PFSK-1 (cell line): ENCODE measurements at regions not wholly inside any gene's neighbourhood (a gene's known extent, or its start where the extent isn't known, plus 50 kb on each side); places are given as distances from the start of the nearest gene placed in this dataset.

Source experiments
- FOXP2 ChIP-seq: optimal IDR thresholded peaks from 2 replicates; pipeline ENCODE3; 2011; ENCODE audit warnings: borderline replicate concordance, control low read depth, inconsistent platforms; ENCODE audit not compliant: insufficient read depth; ENCODE audit errors: extremely low read length, extremely low read depth
- POLR2AphosphoS5 ChIP-seq: IDR thresholded peaks from 2 replicates; pipeline ENCODE4 v1.6.1; 2012; ENCODE audit warnings: low read depth, mild to moderate bottlenecking, control low read depth, low read length, moderate library complexity
- SIN3A ChIP-seq: IDR thresholded peaks from 2 replicates; pipeline ENCODE4 v1.6.1; 2012; ENCODE audit warnings: mild to moderate bottlenecking, low read length, moderate library complexity, borderline replicate concordance; ENCODE audit not compliant: insufficient read depth
- TAF1 ChIP-seq: IDR thresholded peaks from 2 replicates; pipeline ENCODE4 v1.6.1; 2012; ENCODE audit warnings: low read length, control low read depth, borderline replicate concordance; ENCODE audit not compliant: insufficient read depth
- TF ChIP-seq, protein P1 (sequence below), 2 experiments: IDR thresholded peaks; 2 replicates each; pipeline versions ENCODE4 v1.6.1 to v1.8.0; 2011 to 2012; ENCODE audit warnings: low read depth in 2 of 2, low read length in 2 of 2, control low read depth in 1 of 2, inconsistent platforms in 1 of 2, mild to moderate bottlenecking in 1 of 2, moderate library complexity in 1 of 2; ENCODE audit not compliant: insufficient read depth in 1 of 2

- no peak for TF ChIP-seq SIN3A
- TF ChIP-seq TAF1: no peak
- no peak for TF ChIP-seq POLR2AphosphoS5
- no peak for TF ChIP-seq FOXP2
- TF ChIP-seq, protein P1, sequence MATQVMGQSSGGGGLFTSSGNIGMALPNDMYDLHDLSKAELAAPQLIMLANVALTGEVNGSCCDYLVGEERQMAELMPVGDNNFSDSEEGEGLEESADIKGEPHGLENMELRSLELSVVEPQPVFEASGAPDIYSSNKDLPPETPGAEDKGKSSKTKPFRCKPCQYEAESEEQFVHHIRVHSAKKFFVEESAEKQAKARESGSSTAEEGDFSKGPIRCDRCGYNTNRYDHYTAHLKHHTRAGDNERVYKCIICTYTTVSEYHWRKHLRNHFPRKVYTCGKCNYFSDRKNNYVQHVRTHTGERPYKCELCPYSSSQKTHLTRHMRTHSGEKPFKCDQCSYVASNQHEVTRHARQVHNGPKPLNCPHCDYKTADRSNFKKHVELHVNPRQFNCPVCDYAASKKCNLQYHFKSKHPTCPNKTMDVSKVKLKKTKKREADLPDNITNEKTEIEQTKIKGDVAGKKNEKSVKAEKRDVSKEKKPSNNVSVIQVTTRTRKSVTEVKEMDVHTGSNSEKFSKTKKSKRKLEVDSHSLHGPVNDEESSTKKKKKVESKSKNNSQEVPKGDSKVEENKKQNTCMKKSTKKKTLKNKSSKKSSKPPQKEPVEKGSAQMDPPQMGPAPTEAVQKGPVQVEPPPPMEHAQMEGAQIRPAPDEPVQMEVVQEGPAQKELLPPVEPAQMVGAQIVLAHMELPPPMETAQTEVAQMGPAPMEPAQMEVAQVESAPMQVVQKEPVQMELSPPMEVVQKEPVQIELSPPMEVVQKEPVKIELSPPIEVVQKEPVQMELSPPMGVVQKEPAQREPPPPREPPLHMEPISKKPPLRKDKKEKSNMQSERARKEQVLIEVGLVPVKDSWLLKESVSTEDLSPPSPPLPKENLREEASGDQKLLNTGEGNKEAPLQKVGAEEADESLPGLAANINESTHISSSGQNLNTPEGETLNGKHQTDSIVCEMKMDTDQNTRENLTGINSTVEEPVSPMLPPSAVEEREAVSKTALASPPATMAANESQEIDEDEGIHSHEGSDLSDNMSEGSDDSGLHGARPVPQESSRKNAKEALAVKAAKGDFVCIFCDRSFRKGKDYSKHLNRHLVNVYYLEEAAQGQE (IDR thresholded peaks at IDR 0.05; ENCODE audit: insufficient read depth in 1 of 2, low read depth in 2 of 2, low read length in 2 of 2): no peak
Measured at GRCh38 chr2:33967103-33967502, 368.0 kb upstream of the FAM98A start.

DNA sequence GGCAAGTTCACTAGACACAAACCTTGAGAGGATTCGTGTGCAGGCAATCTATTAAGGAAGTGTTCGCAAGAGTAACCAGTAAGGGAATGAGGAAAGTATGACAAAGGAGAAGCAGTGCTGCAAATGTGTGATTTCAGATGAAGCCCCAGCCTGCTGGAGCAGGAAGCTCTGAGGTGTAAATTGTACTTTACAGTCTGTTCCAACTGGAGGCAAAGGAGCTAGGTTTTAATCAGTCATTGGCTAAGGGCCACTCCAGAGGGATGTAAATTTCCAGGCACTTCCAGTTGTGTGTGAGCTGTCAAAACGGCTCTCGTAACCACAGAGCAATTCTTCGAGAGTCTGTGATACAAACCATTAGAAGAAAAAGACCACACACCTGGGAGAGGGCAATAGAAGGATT is 359.5 kb upstream of the FAM98A start:
- TF ChIP-seq, protein P1 (IDR thresholded peaks at IDR 0.05; ENCODE audit: insufficient read depth in 1 of 2, low read depth in 2 of 2, low read length in 2 of 2): no peak
- TF ChIP-seq TAF1: no peak
- TF ChIP-seq POLR2AphosphoS5: no peak
- TF ChIP-seq FOXP2: no peak
- no peak for TF ChIP-seq SIN3A

DNA sequence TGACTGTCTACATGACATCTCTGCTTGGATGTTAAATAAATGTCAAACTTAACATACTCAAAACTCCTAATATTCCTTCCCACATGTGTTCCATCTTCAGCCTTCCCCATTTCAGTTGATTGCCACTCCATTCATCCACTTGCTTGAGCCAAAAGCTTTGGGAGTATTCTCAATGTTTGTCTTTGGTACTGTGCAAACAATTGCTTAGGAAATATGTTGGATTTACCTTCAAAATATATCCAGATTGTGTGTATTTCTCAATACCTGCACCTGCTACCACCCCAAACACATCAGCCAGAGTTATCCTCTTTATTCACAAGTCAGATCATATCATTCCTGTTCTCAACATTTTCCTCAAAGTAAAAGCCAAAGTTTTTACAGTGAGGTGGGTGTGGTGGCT is 350.3 kb upstream of the FAM98A start:
- TF ChIP-seq, protein P1 (IDR thresholded peaks at IDR 0.05; ENCODE audit: insufficient read depth in 1 of 2, low read depth in 2 of 2, low read length in 2 of 2): no peak
- no peak for TF ChIP-seq POLR2AphosphoS5
- no peak for TF ChIP-seq FOXP2
- TF ChIP-seq TAF1: no peak
- TF ChIP-seq SIN3A: no peak

DNA sequence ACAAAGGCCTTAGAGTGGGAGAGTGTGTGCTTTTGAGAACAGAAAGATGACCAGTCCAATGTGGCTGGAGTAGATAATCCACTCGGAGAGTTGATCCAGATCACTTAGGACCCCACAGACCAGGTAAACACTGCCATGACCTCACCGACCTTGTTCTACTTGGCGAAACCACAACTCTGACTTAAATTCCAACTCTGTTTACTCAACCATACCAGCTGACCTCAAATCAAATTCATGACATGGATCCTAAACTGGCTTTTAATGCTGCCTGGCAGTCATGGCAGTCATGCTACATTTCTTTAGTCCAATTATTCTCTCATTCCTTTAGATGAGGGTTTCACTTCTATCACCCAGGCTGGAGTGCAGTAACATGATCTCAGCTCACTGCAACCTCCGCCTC is 347.1 kb upstream of the FAM98A start:
- TF ChIP-seq, protein P1 (IDR thresholded peaks at IDR 0.05; ENCODE audit: insufficient read depth in 1 of 2, low read depth in 2 of 2, low read length in 2 of 2): no peak
- TF ChIP-seq TAF1 (no peak), POLR2AphosphoS5 (no peak), SIN3A (no peak), FOXP2 (no peak)

GRCh38 chr2:33933203-33933602 is 334.1 kb upstream of the FAM98A start:
- TF ChIP-seq POLR2AphosphoS5 (no peak), TAF1 (no peak), FOXP2 (no peak), SIN3A (no peak)
